Lower lobe of right lung (tissue), 2 donors: ENCODE measurements at regions not wholly inside any gene's neighbourhood (a gene's known extent, or its start where the extent isn't known, plus 50 kb on each side); places are given as distances from the start of the nearest gene placed in this dataset.
"Not testable (repeated sequence)": the region's sequence is repeated elsewhere in the genome, so short reads cannot be mapped to it uniquely, and the experiment has no call there.

Source experiments
- ATAC-seq, 2 donors: fragments of 200-7000 bp; cut with Tn5 transposase; one replicate each; pipeline ENCODE4 v1.9.1; 2020 to 2022; ENCODE audit warnings: mild to moderate bottlenecking in 2 of 2, moderate library complexity in 2 of 2
- DNase-seq: peaks from one replicate; pipeline ENCODE4 v3.0.0-alpha.2; 2020
- H3K27ac ChIP-seq: fragments of 200-600 bp; one replicate; pipeline ENCODE4 v1.8.0; 2022
- H3K27me3 ChIP-seq: fragments of 200-600 bp; one replicate; pipeline ENCODE4 v1.8.0; 2022; ENCODE audit warnings: low read depth
- H3K36me3 ChIP-seq: fragments of 200-600 bp; one replicate; pipeline ENCODE4 v1.8.0; 2022; ENCODE audit warnings: mild to moderate bottlenecking
- H3K4me1 ChIP-seq: fragments of 200-600 bp; one replicate; pipeline ENCODE4 v1.8.0; 2022
- H3K4me3 ChIP-seq: fragments of 200-600 bp; one replicate; pipeline ENCODE4 v1.8.0; 2022; ENCODE audit warnings: mild to moderate bottlenecking
- H3K9me3 ChIP-seq: fragments of 200-600 bp; one replicate; pipeline ENCODE4 v1.8.0; 2022
- intact Hi-C: fragments of 100-400 bp; cut with DNase I; formaldehyde crosslinking; loops from one replicate; pipeline ENCODE4 v1.11.0; 2022
- TF ChIP-seq, protein P1 (sequence below): fragments of 200-600 bp; IDR thresholded peaks from one replicate; pipeline ENCODE4 v1.8.0; 2022; ENCODE audit warnings: antibody characterized with exemption, mild to moderate bottlenecking
- donor health status: DM: no; HTN: yes; CAD: no; lungs with severe emphysema.

- Histone ChIP-seq H3K4me3 (no peak overlapping the region), H3K27ac (no peak overlapping the region), H3K27me3 (no peaks in the 10 kb centered on the region), H3K9me3 (no peaks in the 10 kb centered on the region), H3K4me1 (no peaks in the 10 kb centered on the region), H3K36me3 (no peaks in the 10 kb centered on the region)
- intact Hi-C loops = no loop called here
- ATAC-seq (no peak), DNase-seq (no peak)
- TF ChIP-seq, protein P1, sequence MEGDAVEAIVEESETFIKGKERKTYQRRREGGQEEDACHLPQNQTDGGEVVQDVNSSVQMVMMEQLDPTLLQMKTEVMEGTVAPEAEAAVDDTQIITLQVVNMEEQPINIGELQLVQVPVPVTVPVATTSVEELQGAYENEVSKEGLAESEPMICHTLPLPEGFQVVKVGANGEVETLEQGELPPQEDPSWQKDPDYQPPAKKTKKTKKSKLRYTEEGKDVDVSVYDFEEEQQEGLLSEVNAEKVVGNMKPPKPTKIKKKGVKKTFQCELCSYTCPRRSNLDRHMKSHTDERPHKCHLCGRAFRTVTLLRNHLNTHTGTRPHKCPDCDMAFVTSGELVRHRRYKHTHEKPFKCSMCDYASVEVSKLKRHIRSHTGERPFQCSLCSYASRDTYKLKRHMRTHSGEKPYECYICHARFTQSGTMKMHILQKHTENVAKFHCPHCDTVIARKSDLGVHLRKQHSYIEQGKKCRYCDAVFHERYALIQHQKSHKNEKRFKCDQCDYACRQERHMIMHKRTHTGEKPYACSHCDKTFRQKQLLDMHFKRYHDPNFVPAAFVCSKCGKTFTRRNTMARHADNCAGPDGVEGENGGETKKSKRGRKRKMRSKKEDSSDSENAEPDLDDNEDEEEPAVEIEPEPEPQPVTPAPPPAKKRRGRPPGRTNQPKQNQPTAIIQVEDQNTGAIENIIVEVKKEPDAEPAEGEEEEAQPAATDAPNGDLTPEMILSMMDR = no peak
Observed at GRCh38 chr5:12965804-12966203, 978.7 kb downstream of the DNAH5 start.

DNA sequence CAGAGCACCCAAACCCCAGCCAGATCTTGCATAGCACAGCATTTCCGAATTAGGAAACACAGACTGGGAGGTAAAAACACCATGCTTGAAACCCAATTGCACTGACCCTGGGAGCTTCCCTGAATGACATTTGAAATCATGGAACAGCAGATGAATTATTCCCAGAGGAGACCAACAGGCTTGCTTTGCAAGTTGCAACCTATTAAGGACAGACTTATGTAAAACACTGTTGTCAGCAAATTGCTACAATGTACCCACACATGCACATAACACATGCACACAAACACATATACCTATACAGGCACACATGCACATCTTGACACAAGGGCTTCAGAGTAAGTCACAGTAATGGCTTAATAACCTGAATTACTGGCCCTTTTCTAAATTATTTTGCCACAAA lies 984.8 kb downstream of the DNAH5 start:
- H3K4me1 ChIP-seq = no peaks in the 10 kb centered on the region
- TF ChIP-seq, protein P1 = no peak
- H3K27ac ChIP-seq = no peak overlapping the region
- intact Hi-C loops = no loop called here
- DNase-seq = no peak
- H3K9me3 ChIP-seq = no peaks in the 10 kb centered on the region
- H3K36me3 ChIP-seq = no peaks in the 10 kb centered on the region
- no peaks in the 10 kb centered on the region for H3K27me3 ChIP-seq
- no peak for ATAC-seq
- no peak overlapping the region for H3K4me3 ChIP-seq

DNA sequence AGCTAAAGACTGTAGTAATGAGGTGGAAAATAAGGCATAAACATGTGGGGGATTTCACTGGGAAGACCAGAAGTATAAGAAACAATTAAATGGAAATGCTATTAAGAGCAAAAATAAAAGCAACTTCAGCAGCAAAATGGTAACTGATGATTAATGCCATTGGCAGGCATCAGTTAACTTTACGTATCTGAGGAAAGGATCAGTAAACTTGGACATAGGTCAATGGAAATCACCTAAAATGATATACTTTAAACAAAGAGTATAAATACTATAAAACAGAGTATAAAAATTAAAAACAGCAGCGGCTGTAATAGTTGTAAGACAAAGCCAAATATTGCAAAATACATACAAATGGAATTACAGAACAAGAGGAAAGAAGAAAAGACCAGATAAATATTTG lies 992.1 kb downstream of the DNAH5 start:
- Histone ChIP-seq H3K27me3 (no peaks in the 10 kb centered on the region), H3K4me1 (no peaks in the 10 kb centered on the region), H3K9me3 (no peaks in the 10 kb centered on the region), H3K4me3 (no peak overlapping the region), H3K27ac (no peak overlapping the region), H3K36me3 (no peaks in the 10 kb centered on the region)
- no peak for DNase-seq
- TF ChIP-seq, protein P1 = no peak
- intact Hi-C loops = no loop called here
- ATAC-seq = no peak

- TF ChIP-seq, protein P1 = no peak
- DNase-seq (no peak), ATAC-seq (no peak)
- H3K36me3 ChIP-seq = no peaks in the 10 kb centered on the region
- intact Hi-C loops = no loop called here
- H3K4me3 ChIP-seq = no peak overlapping the region
- H3K27me3 ChIP-seq = no peaks in the 10 kb centered on the region
- no peaks in the 10 kb centered on the region for H3K9me3 ChIP-seq
- no peaks in the 10 kb centered on the region for H3K4me1 ChIP-seq
- H3K27ac ChIP-seq = no peak overlapping the region
Observed at GRCh38 chr5:12951846-12952245, 992.6 kb downstream of the DNAH5 start.

DNA sequence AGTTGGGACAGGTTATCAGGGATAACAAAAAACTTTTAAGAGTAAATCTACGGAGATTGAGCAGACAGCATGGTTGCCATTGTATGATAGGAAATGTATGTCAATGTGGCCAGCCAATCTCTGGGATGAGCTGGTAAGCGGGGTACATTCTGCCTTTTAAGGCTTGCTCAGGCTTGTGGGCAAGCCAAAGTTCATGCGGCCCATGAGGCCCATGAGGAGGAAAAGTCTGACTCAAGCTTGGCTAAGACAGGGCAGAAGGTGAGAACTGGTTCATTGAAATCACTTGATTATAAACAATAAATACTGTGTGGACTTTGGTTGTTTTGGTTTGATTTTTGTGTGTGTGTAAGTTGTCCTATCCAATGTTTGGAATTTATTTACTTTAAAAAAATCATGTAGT lies 997.1 kb downstream of the DNAH5 start:
- Histone ChIP-seq H3K4me1 (no peaks in the 10 kb centered on the region), H3K9me3 (no peaks in the 10 kb centered on the region), H3K27ac (no peak overlapping the region), H3K4me3 (no peak overlapping the region), H3K36me3 (no peaks in the 10 kb centered on the region), H3K27me3 (no peaks in the 10 kb centered on the region)
- DNase-seq = no peak
- intact Hi-C loops = no loop called here
- no peak for ATAC-seq
- TF ChIP-seq, protein P1 = no peak

DNA sequence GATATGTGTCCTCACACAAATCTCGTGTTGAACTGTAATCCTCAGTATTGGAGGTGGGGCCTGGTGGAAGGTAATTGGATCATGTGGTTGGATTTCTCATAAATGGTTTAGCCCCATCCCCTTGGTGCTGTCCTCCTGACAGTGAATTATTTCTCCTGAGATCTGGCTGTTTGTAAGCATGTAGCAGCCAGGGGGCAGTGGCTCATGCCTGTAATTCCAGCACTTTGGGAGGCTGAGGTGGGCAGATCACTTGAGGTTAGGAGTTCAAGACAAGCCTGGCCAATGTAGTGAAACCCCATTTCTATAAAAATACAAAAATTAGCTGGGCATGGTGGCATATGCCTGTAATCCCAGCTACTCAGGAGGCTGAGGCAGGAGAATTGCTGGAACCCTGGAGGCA lies 999.0 kb downstream of the DNAH5 start:
- H3K36me3 ChIP-seq, H3K4me1 ChIP-seq, H3K4me3 ChIP-seq, H3K27me3 ChIP-seq, DNase-seq, H3K9me3 ChIP-seq, intact Hi-C loops, ATAC-seq, H3K27ac ChIP-seq: not testable (repeated sequence)
